Parathyroid adenoma (tissue), 2 donors: ENCODE measurements at regions not wholly inside any gene's neighbourhood (a gene's known extent, or its start where the extent isn't known, plus 50 kb on each side); places are given as distances from the start of the nearest gene placed in this dataset.

ENCODE experiments used
- H2AFZ ChIP-seq: fragments of 300-600 bp; sonication (generic); one replicate; pipeline ENCODE4 v1.7.0; 2017; ENCODE audit warnings: antibody characterized with exemption, mild to moderate bottlenecking
- H3K27ac ChIP-seq: fragments of 300-600 bp; sonication (generic); one replicate; pipeline ENCODE4 v1.7.0; 2017
- H3K27me3 ChIP-seq: fragments of 300-600 bp; sonication (generic); one replicate; pipeline ENCODE4 v1.7.0; 2017; ENCODE audit warnings: low read length; ENCODE audit not compliant: control insufficient read depth, insufficient read depth
- H3K36me3 ChIP-seq: fragments of 300-600 bp; sonication (generic); one replicate; pipeline ENCODE4 v1.7.0; 2017; ENCODE audit warnings: low read length; ENCODE audit not compliant: control insufficient read depth, insufficient read depth
- H3K4me1 ChIP-seq: fragments of 300-600 bp; sonication (generic); one replicate; pipeline ENCODE4 v1.7.0; 2017; ENCODE audit warnings: control low read depth
- H3K4me2 ChIP-seq: fragments of 300-600 bp; sonication (generic); one replicate; pipeline ENCODE4 v1.7.0; 2017; ENCODE audit warnings: low read length
- H3K4me3 ChIP-seq: fragments of 300-600 bp; sonication (generic); one replicate; pipeline ENCODE4 v1.7.0; 2017; ENCODE audit warnings: low read depth, low read length
- H3K79me2 ChIP-seq: fragments of 300-600 bp; sonication (generic); one replicate; pipeline ENCODE4 v1.7.0; 2017; ENCODE audit warnings: control low read depth
- H3K9ac ChIP-seq: fragments of 300-600 bp; sonication (generic); one replicate; pipeline ENCODE4 v1.7.0; 2017; ENCODE audit warnings: mild to moderate bottlenecking
- H3K9me3 ChIP-seq: fragments of 300-600 bp; sonication (generic); one replicate; pipeline ENCODE4 v1.7.0; 2017; ENCODE audit warnings: low read length; ENCODE audit not compliant: control insufficient read depth
- CTCF ChIP-seq: fragments of 300-600 bp; sonication (generic); IDR thresholded peaks from one replicate; pipeline ENCODE4 v1.7.0; 2017; ENCODE audit warnings: antibody characterized with exemption, mild to moderate bottlenecking
- donor health status: primary hyperparathyroidism.

- H3K4me3 ChIP-seq: no peak overlapping the region
- H3K9me3 ChIP-seq: no peaks in the 10 kb centered on the region
- no peak overlapping the region for H3K9ac ChIP-seq
- no peak for TF ChIP-seq CTCF
- no peak overlapping the region for H3K4me2 ChIP-seq
- no peaks in the 10 kb centered on the region for H3K27me3 ChIP-seq
- no peaks in the 10 kb centered on the region for H3K4me1 ChIP-seq
- no peak overlapping the region for H2AFZ ChIP-seq
- no peaks in the 10 kb centered on the region for H3K36me3 ChIP-seq
- H3K79me2 ChIP-seq: no peaks in the 10 kb centered on the region
- H3K27ac ChIP-seq: no peak overlapping the region
Measured at GRCh38 chr16:63069047-63069446, 1032.8 kb upstream of the CDH8 start.

GRCh38 chr16:63067141-63067540, 1030.9 kb upstream of the CDH8 start:
- Histone ChIP-seq H3K9ac (no peak overlapping the region), H3K27me3 (no peaks in the 10 kb centered on the region), H3K4me3 (no peak overlapping the region), H3K9me3 (no peaks in the 10 kb centered on the region), H2AFZ (no peak overlapping the region), H3K27ac (no peak overlapping the region), H3K4me1 (no peaks in the 10 kb centered on the region), H3K4me2 (no peak overlapping the region), H3K36me3 (no peaks in the 10 kb centered on the region), H3K79me2 (no peaks in the 10 kb centered on the region)
- no peak for TF ChIP-seq CTCF

GRCh38 chr16:63066552-63066951, 1030.3 kb upstream of the CDH8 start:
- TF ChIP-seq CTCF: no peak
- H3K27me3 ChIP-seq: no peaks in the 10 kb centered on the region
- H3K36me3 ChIP-seq: no peaks in the 10 kb centered on the region
- no peaks in the 10 kb centered on the region for H3K4me1 ChIP-seq
- H3K79me2 ChIP-seq: no peaks in the 10 kb centered on the region
- H3K9ac ChIP-seq: no peak overlapping the region
- no peak overlapping the region for H3K4me3 ChIP-seq
- no peak overlapping the region for H2AFZ ChIP-seq
- no peaks in the 10 kb centered on the region for H3K9me3 ChIP-seq
- no peak overlapping the region for H3K4me2 ChIP-seq
- H3K27ac ChIP-seq: no peak overlapping the region

GRCh38 chr16:63061319-63061718, 1025.1 kb upstream of the CDH8 start:
- no peak overlapping the region for H2AFZ ChIP-seq
- no peaks in the 10 kb centered on the region for H3K9me3 ChIP-seq
- no peak overlapping the region for H3K4me3 ChIP-seq
- H3K27ac ChIP-seq: no peak overlapping the region
- no peak overlapping the region for H3K9ac ChIP-seq
- no peaks in the 10 kb centered on the region for H3K36me3 ChIP-seq
- no peak overlapping the region for H3K4me2 ChIP-seq
- H3K4me1 ChIP-seq: no peaks in the 10 kb centered on the region
- no peaks in the 10 kb centered on the region for H3K27me3 ChIP-seq
- H3K79me2 ChIP-seq: no peaks in the 10 kb centered on the region
- no peak for TF ChIP-seq CTCF

- Histone ChIP-seq H3K36me3 (no peaks in the 10 kb centered on the region), H3K27ac (no peak overlapping the region), H3K9me3 (no peaks in the 10 kb centered on the region), H3K27me3 (no peaks in the 10 kb centered on the region), H3K9ac (no peak overlapping the region), H3K79me2 (no peaks in the 10 kb centered on the region), H3K4me2 (no peak overlapping the region), H3K4me1 (no peaks in the 10 kb centered on the region), H3K4me3 (no peak overlapping the region), H2AFZ (no peak overlapping the region)
- no peak for TF ChIP-seq CTCF
Measured at GRCh38 chr16:63059676-63060075, 1023.4 kb upstream of the CDH8 start.
